IPS-20b (cell line): ENCODE measurements at regions not wholly inside any gene's neighbourhood (a gene's known extent, or its start where the extent isn't known, plus 50 kb on each side); places are given as distances from the start of the nearest gene placed in this dataset.

Experiments used
- H3K27ac ChIP-seq: one replicate; pipeline ENCODE4 v1.5.1; 2013; ENCODE audit warnings: low read length
- H3K27me3 ChIP-seq: 2 replicates; pipeline ENCODE4 v1.6.1; 2013; ENCODE audit warnings: mild to moderate bottlenecking, low read length, inconsistent platforms; ENCODE audit not compliant: insufficient read depth
- H3K36me3 ChIP-seq: 2 replicates; pipeline ENCODE4 v1.6.1; 2013; ENCODE audit warnings: low read depth, mild to moderate bottlenecking, inconsistent platforms, low read length, moderate library complexity; ENCODE audit not compliant: insufficient read depth
- H3K4me1 ChIP-seq: 2 replicates; pipeline ENCODE4 v1.6.1; 2013; ENCODE audit warnings: mild to moderate bottlenecking, control low read depth, inconsistent platforms, low read length, moderate library complexity; ENCODE audit not compliant: insufficient read depth
- H3K4me3 ChIP-seq: 2 replicates; pipeline ENCODE4 v1.5.1; 2013; ENCODE audit warnings: mild to moderate bottlenecking, low read length, inconsistent platforms
- H3K9ac ChIP-seq: 2 replicates; pipeline ENCODE4 v1.6.1; 2013; ENCODE audit warnings: low read depth, mild to moderate bottlenecking, inconsistent platforms, low read length, moderate library complexity
- H3K9me3 ChIP-seq: 2 replicates; pipeline ENCODE4 v1.6.1; 2013; ENCODE audit warnings: mild to moderate bottlenecking, low read depth, low read length, inconsistent platforms; ENCODE audit not compliant: insufficient read depth

- Histone ChIP-seq H3K4me3 (no peak overlapping the region), H3K9me3 (no peaks in the 10 kb centered on the region), H3K27me3 (no peaks in the 10 kb centered on the region), H3K4me1 (peaks cover 6% of the 10 kb centered on the region; the same call in 1 of the 2 replicates), H3K27ac (no peak overlapping the region), H3K36me3 (no peaks in the 10 kb centered on the region), H3K9ac (no peak overlapping the region)
Measured at GRCh38 chr7:33762151-33762910, 143.0 kb upstream of the BMPER start.

- Histone ChIP-seq H3K9ac (no peak overlapping the region), H3K36me3 (no peaks in the 10 kb centered on the region), H3K4me1 (peaks cover 6% of the 10 kb centered on the region; the same call in 1 of the 2 replicates), H3K4me3 (no peak overlapping the region), H3K27ac (no peak overlapping the region), H3K9me3 (no peaks in the 10 kb centered on the region), H3K27me3 (no peaks in the 10 kb centered on the region)
Measured at GRCh38 chr7:33762911-33763306, 142.4 kb upstream of the BMPER start.

- Histone ChIP-seq H3K27ac (no peak overlapping the region), H3K27me3 (no peaks in the 10 kb centered on the region), H3K4me3 (no peak overlapping the region), H3K4me1 (peaks cover 6% of the 10 kb centered on the region; the same call in 1 of the 2 replicates), H3K36me3 (no peaks in the 10 kb centered on the region), H3K9me3 (no peaks in the 10 kb centered on the region), H3K9ac (no peak overlapping the region)
Measured at GRCh38 chr7:33764752-33765451, 140.4 kb upstream of the BMPER start.

GRCh38 chr7:33766405-33766804 lies 138.9 kb upstream of the BMPER start:
- no peak overlapping the region for H3K9ac ChIP-seq
- no peaks in the 10 kb centered on the region for H3K36me3 ChIP-seq
- H3K4me1 ChIP-seq: peaks cover 6% of the 10 kb centered on the region; the same call in 1 of the 2 replicates
- H3K27me3 ChIP-seq: no peaks in the 10 kb centered on the region
- no peak overlapping the region for H3K4me3 ChIP-seq
- no peaks in the 10 kb centered on the region for H3K9me3 ChIP-seq
- H3K27ac ChIP-seq: no peak overlapping the region

- Histone ChIP-seq H3K36me3 (no peaks in the 10 kb centered on the region), H3K4me3 (no peak overlapping the region), H3K9ac (no peak overlapping the region), H3K9me3 (no peaks in the 10 kb centered on the region), H3K27me3 (no peaks in the 10 kb centered on the region), H3K27ac (no peak overlapping the region), H3K4me1 (no peaks in the 10 kb centered on the region)
Measured at GRCh38 chr7:33769930-33770329, 135.4 kb upstream of the BMPER start.

- Histone ChIP-seq H3K4me3 (no peak overlapping the region), H3K9ac (no peak overlapping the region), H3K36me3 (no peaks in the 10 kb centered on the region), H3K9me3 (no peaks in the 10 kb centered on the region), H3K4me1 (no peaks in the 10 kb centered on the region), H3K27ac (no peak overlapping the region), H3K27me3 (no peaks in the 10 kb centered on the region)
Measured at GRCh38 chr7:33770576-33770975, 134.8 kb upstream of the BMPER start.

GRCh38 chr7:33771422-33771821 lies 133.9 kb upstream of the BMPER start:
- Histone ChIP-seq H3K27ac (no peak overlapping the region), H3K4me1 (no peaks in the 10 kb centered on the region), H3K9me3 (no peaks in the 10 kb centered on the region), H3K27me3 (no peaks in the 10 kb centered on the region), H3K4me3 (no peak overlapping the region), H3K36me3 (no peaks in the 10 kb centered on the region), H3K9ac (no peak overlapping the region)

GRCh38 chr7:33773053-33773452 lies 132.3 kb upstream of the BMPER start:
- Histone ChIP-seq H3K4me3 (no peak overlapping the region), H3K27ac (no peak overlapping the region), H3K36me3 (no peaks in the 10 kb centered on the region), H3K9me3 (no peaks in the 10 kb centered on the region), H3K4me1 (no peaks in the 10 kb centered on the region), H3K9ac (no peak overlapping the region), H3K27me3 (no peaks in the 10 kb centered on the region)

- Histone ChIP-seq H3K4me3 (no peak overlapping the region), H3K27me3 (no peaks in the 10 kb centered on the region)
Measured at GRCh38 chr7:33774762-33775523, 130.4 kb upstream of the BMPER start.

GRCh38 chr7:33775790-33776189 lies 129.5 kb upstream of the BMPER start:
- H3K4me1 ChIP-seq: 0 out of 2 replicates have a peak, but pooled peaks cover 3% of the 10 kb centered on the region
- H3K4me3 ChIP-seq: no peak overlapping the region
- no peak overlapping the region for H3K9ac ChIP-seq
- no peaks in the 10 kb centered on the region for H3K27me3 ChIP-seq
- H3K27ac ChIP-seq: no peak overlapping the region
- no peaks in the 10 kb centered on the region for H3K36me3 ChIP-seq
- H3K9me3 ChIP-seq: no peaks in the 10 kb centered on the region

More at GRCh38 chr7:33774762-33775523, 130.4 kb upstream of the BMPER start:
- Histone ChIP-seq H3K4me1 (0 out of 2 replicates have a peak, but pooled peaks cover 3% of the 10 kb centered on the region), H3K9me3 (no peaks in the 10 kb centered on the region), H3K27ac (no peak overlapping the region), H3K36me3 (no peaks in the 10 kb centered on the region), H3K9ac (no peak overlapping the region)

- Histone ChIP-seq H3K9me3 (no peaks in the 10 kb centered on the region), H3K4me1 (0 out of 2 replicates have a peak, but pooled peaks cover 3% of the 10 kb centered on the region), H3K27ac (no peak overlapping the region), H3K27me3 (no peaks in the 10 kb centered on the region), H3K36me3 (no peaks in the 10 kb centered on the region), H3K9ac (no peak overlapping the region), H3K4me3 (no peak overlapping the region)
Measured at GRCh38 chr7:33776788-33777187, 128.6 kb upstream of the BMPER start.
